ENCODE measurements at regions not wholly inside any gene's neighbourhood (a gene's known extent, or its start where the extent isn't known, plus 50 kb on each side); places are given as distances from the start of the nearest gene placed in this dataset.
"Not testable (repeated sequence)": the region's sequence is repeated elsewhere in the genome, so short reads cannot be mapped to it uniquely, and the experiment has no call there.

GRCh38 chr17:49898366-49899190 lies 50.7 kb upstream of the TAC4 start:
- H3K27ac ChIP-seq (ENCODE audit: low read depth, low read length): no peak overlapping the region
- no peak for DNase-seq
- H3K56ac ChIP-seq (ENCODE audit: low read length): no peak overlapping the region
- H3K4me1 ChIP-seq (ENCODE audit: control insufficient read depth, low read depth, low read length): no peaks in the 10 kb centered on the region
- no peak overlapping the region for H3K4me2 ChIP-seq (ENCODE audit: low read length)
- H2BK120ac ChIP-seq (ENCODE audit: low read depth, low read length): no peak overlapping the region
- no peaks in the 10 kb centered on the region for H3K36me3 ChIP-seq (ENCODE audit: control insufficient read depth, insufficient read depth, low read length)
- no peak overlapping the region for H3K9ac ChIP-seq (ENCODE audit: low read length)
- H2BK5ac ChIP-seq (ENCODE audit: low read length): no peak overlapping the region
- no CpG with 5 or more reads among the region's 9 CpGs for WGBS (ENCODE audit: extremely low coverage, insufficient coverage, low lambda C conversion rate)
- H3K27me3 ChIP-seq (ENCODE audit: insufficient read depth, low read length, poor library complexity): peaks cover 12% of the 10 kb centered on the region
- H3K18ac ChIP-seq (ENCODE audit: low read length): no peak overlapping the region
- H4K8ac ChIP-seq (ENCODE audit: low read depth, low read length): no peak overlapping the region
- H3K23ac ChIP-seq (ENCODE audit: low read length): no peak overlapping the region
- no peaks in the 10 kb centered on the region for H3K79me2 ChIP-seq (ENCODE audit: control insufficient read depth, insufficient read depth, low read length)
- no peak overlapping the region for H2AK5ac ChIP-seq (ENCODE audit: low read length)
- no peak overlapping the region for H4K5ac ChIP-seq (ENCODE audit: low read length)
- H3K4ac ChIP-seq (ENCODE audit: low read depth, low read length): no peak overlapping the region
- no peaks in the 10 kb centered on the region for H3K79me1 ChIP-seq (ENCODE audit: low read length)
- no peak overlapping the region for H2BK15ac ChIP-seq (replicated peaks; ENCODE audit: low read depth)
- no peak overlapping the region for H3K4me3 ChIP-seq (ENCODE audit: low read length)

DNA sequence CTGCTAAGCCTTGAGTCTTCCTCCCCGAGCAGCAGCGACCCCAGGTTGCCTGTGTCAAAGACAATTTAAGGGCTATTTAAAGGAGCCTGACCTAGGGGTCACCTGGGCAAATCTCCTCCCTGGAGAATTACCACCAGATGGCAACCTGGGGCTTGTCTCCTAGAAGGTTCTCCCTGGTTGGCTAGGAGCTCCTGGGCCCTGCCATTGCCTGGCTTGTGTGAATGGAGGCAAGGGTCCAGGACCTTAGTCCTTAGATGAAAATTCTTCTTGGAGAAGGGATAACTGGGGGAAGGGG lies 51.3 kb upstream of the TAC4 start:
- no peak overlapping the region for H2AK5ac ChIP-seq (ENCODE audit: low read length)
- H2BK15ac ChIP-seq (replicated peaks; ENCODE audit: low read depth): no peak overlapping the region
- DNase-seq: peak; percentile 88
- H3K36me3 ChIP-seq (ENCODE audit: control insufficient read depth, insufficient read depth, low read length): no peaks in the 10 kb centered on the region
- H3K79me1 ChIP-seq (ENCODE audit: low read length): no peaks in the 10 kb centered on the region
- no peak overlapping the region for H2BK5ac ChIP-seq (ENCODE audit: low read length)
- no peak overlapping the region for H3K23ac ChIP-seq (ENCODE audit: low read length)
- no peak overlapping the region for H3K18ac ChIP-seq (ENCODE audit: low read length)
- H3K79me2 ChIP-seq (ENCODE audit: control insufficient read depth, insufficient read depth, low read length): no peaks in the 10 kb centered on the region
- H3K27me3 ChIP-seq (ENCODE audit: insufficient read depth, low read length, poor library complexity): peaks cover 14% of the 10 kb centered on the region
- WGBS (ENCODE audit: extremely low coverage, insufficient coverage, low lambda C conversion rate): no CpG with 5 or more reads among the region's 2 CpGs
- H3K4me1 ChIP-seq (ENCODE audit: control insufficient read depth, low read depth, low read length): no peaks in the 10 kb centered on the region
- no peak overlapping the region for H3K4ac ChIP-seq (ENCODE audit: low read depth, low read length)
- H3K56ac ChIP-seq (ENCODE audit: low read length): no peak overlapping the region
- no peak overlapping the region for H4K5ac ChIP-seq (ENCODE audit: low read length)
- H3K4me3 ChIP-seq (ENCODE audit: low read length): no peak overlapping the region
- H2BK120ac ChIP-seq (ENCODE audit: low read depth, low read length): no peak overlapping the region
- H3K4me2 ChIP-seq (ENCODE audit: low read length): no peak overlapping the region
- H3K27ac ChIP-seq (ENCODE audit: low read depth, low read length): no peak overlapping the region
- no peak overlapping the region for H4K8ac ChIP-seq (ENCODE audit: low read depth, low read length)
- no peak overlapping the region for H3K9ac ChIP-seq (ENCODE audit: low read length)

DNA sequence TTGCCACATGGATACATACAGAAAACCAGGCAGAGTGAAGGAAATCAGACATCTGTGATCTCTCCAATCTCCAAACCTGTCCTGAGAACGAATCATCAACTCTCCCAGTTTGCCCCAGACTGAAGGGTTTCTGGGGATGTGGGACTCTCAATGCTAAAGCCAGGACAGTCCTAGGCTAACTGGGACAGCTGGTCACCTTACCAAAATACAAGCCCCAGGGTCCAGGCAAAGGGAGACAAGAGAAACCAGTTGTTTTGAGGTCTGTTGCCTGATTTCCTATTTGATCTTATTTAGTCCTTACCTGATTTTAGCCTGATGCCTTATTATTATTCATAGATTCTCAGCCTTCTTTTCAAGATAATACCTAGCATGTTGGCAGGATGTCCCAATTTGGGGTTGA lies 51.7 kb upstream of the TAC4 start:
- no peak overlapping the region for H3K9ac ChIP-seq (ENCODE audit: low read length)
- DNase-seq: no peak
- no peak overlapping the region for H3K23ac ChIP-seq (ENCODE audit: low read length)
- no peaks in the 10 kb centered on the region for H3K79me2 ChIP-seq (ENCODE audit: control insufficient read depth, insufficient read depth, low read length)
- H3K79me1 ChIP-seq (ENCODE audit: low read length): no peaks in the 10 kb centered on the region
- no peaks in the 10 kb centered on the region for H3K4me1 ChIP-seq (ENCODE audit: control insufficient read depth, low read depth, low read length)
- H3K27me3 ChIP-seq (ENCODE audit: insufficient read depth, low read length, poor library complexity): peaks cover 14% of the 10 kb centered on the region
- WGBS (ENCODE audit: extremely low coverage, insufficient coverage, low lambda C conversion rate): no CpG with 5 or more reads among the region's 1 CpG
- H3K4me2 ChIP-seq (ENCODE audit: low read length): no peak overlapping the region
- no peak overlapping the region for H2BK15ac ChIP-seq (replicated peaks; ENCODE audit: low read depth)
- H4K8ac ChIP-seq (ENCODE audit: low read depth, low read length): no peak overlapping the region
- H2AK5ac ChIP-seq (ENCODE audit: low read length): no peak overlapping the region
- no peak overlapping the region for H4K5ac ChIP-seq (ENCODE audit: low read length)
- no peak overlapping the region for H2BK5ac ChIP-seq (ENCODE audit: low read length)
- H3K56ac ChIP-seq (ENCODE audit: low read length): no peak overlapping the region
- no peak overlapping the region for H3K4me3 ChIP-seq (ENCODE audit: low read length)
- no peaks in the 10 kb centered on the region for H3K36me3 ChIP-seq (ENCODE audit: control insufficient read depth, insufficient read depth, low read length)
- H3K27ac ChIP-seq (ENCODE audit: low read depth, low read length): no peak overlapping the region
- H2BK120ac ChIP-seq (ENCODE audit: low read depth, low read length): no peak overlapping the region
- H3K4ac ChIP-seq (ENCODE audit: low read depth, low read length): no peak overlapping the region
- H3K18ac ChIP-seq (ENCODE audit: low read length): no peak overlapping the region

DNA sequence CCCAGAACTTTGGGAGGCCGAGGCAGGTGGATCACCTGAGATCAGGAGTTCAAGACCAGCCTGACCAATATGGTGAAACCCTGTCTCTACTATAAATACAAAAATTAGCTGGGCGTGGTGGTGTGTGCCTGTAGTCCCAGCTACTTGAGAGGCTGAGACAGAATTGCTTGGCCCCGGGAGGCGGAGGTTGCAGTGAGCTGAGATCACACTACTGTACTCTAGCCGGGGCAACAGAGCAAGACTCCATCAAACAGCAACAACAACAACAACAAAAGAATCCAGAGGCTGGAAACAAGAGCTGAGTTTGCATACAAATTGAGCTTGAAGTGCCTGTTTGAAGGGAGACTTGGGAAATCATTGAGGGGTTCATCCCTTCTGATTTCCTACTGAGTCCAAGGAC lies 52.9 kb upstream of the TAC4 start:
- H3K9ac ChIP-seq (ENCODE audit: low read length); H4K8ac ChIP-seq (ENCODE audit: low read depth, low read length); H2BK120ac ChIP-seq (ENCODE audit: low read depth, low read length); H3K23ac ChIP-seq (ENCODE audit: low read length); H3K4me3 ChIP-seq (ENCODE audit: low read length); H3K79me1 ChIP-seq (ENCODE audit: low read length); H3K4me2 ChIP-seq (ENCODE audit: low read length); H2BK5ac ChIP-seq (ENCODE audit: low read length); H3K79me2 ChIP-seq (ENCODE audit: control insufficient read depth, insufficient read depth, low read length); H3K56ac ChIP-seq (ENCODE audit: low read length); H3K4me1 ChIP-seq (ENCODE audit: control insufficient read depth, low read depth, low read length); H2AK5ac ChIP-seq (ENCODE audit: low read length); H3K27ac ChIP-seq (ENCODE audit: low read depth, low read length); H3K4ac ChIP-seq (ENCODE audit: low read depth, low read length); H3K36me3 ChIP-seq (ENCODE audit: control insufficient read depth, insufficient read depth, low read length); H2BK15ac ChIP-seq (replicated peaks; ENCODE audit: low read depth); H3K18ac ChIP-seq (ENCODE audit: low read length); DNase-seq; H4K5ac ChIP-seq (ENCODE audit: low read length): not testable (repeated sequence)
- WGBS (ENCODE audit: extremely low coverage, insufficient coverage, low lambda C conversion rate): no CpG with 5 or more reads among the region's 5 CpGs
- peaks cover 14% of the 10 kb centered on the region for H3K27me3 ChIP-seq (ENCODE audit: insufficient read depth, low read length, poor library complexity)

GRCh38 chr17:49901460-49902331 lies 53.8 kb upstream of the TAC4 start:
- H3K56ac ChIP-seq (ENCODE audit: low read length): peak overlapping the region; percentile 42
- no peak overlapping the region for H4K5ac ChIP-seq (ENCODE audit: low read length)
- H3K23ac ChIP-seq (ENCODE audit: low read length): no peak overlapping the region
- no peak overlapping the region for H3K27ac ChIP-seq (ENCODE audit: low read depth, low read length)
- H3K27me3 ChIP-seq (ENCODE audit: insufficient read depth, low read length, poor library complexity): peaks cover 16% of the 10 kb centered on the region
- no peak overlapping the region for H3K4me3 ChIP-seq (ENCODE audit: low read length)
- H3K18ac ChIP-seq (ENCODE audit: low read length): no peak overlapping the region
- no peaks in the 10 kb centered on the region for H3K36me3 ChIP-seq (ENCODE audit: control insufficient read depth, insufficient read depth, low read length)
- H2AK5ac ChIP-seq (ENCODE audit: low read length): no peak overlapping the region
- peak overlapping the region; percentile 42 for H3K4me2 ChIP-seq (ENCODE audit: low read length)
- H3K4ac ChIP-seq (ENCODE audit: low read depth, low read length): no peak overlapping the region
- peak; percentile 57 for DNase-seq
- WGBS (ENCODE audit: extremely low coverage, insufficient coverage, low lambda C conversion rate): no CpG with 5 or more reads among the region's 47 CpGs
- no peaks in the 10 kb centered on the region for H3K79me1 ChIP-seq (ENCODE audit: low read length)
- H3K4me1 ChIP-seq (ENCODE audit: control insufficient read depth, low read depth, low read length): no peaks in the 10 kb centered on the region
- no peaks in the 10 kb centered on the region for H3K79me2 ChIP-seq (ENCODE audit: control insufficient read depth, insufficient read depth, low read length)
- no peak overlapping the region for H4K8ac ChIP-seq (ENCODE audit: low read depth, low read length)
- H2BK15ac ChIP-seq (replicated peaks; ENCODE audit: low read depth): no peak overlapping the region
- no peak overlapping the region for H2BK5ac ChIP-seq (ENCODE audit: low read length)
- H3K9ac ChIP-seq (ENCODE audit: low read length): peak overlapping the region; percentile 45
- H2BK120ac ChIP-seq (ENCODE audit: low read depth, low read length): no peak overlapping the region

Measured in mesendoderm (in vitro differentiated cells).